ENCODE measurements at regions not wholly inside any gene's neighbourhood (a gene's known extent, or its start where the extent isn't known, plus 50 kb on each side); places are given as distances from the start of the nearest gene placed in this dataset.
A peak's percentile ranks its signal among the peaks of the same experiment; 100 is the strongest.

DNA sequence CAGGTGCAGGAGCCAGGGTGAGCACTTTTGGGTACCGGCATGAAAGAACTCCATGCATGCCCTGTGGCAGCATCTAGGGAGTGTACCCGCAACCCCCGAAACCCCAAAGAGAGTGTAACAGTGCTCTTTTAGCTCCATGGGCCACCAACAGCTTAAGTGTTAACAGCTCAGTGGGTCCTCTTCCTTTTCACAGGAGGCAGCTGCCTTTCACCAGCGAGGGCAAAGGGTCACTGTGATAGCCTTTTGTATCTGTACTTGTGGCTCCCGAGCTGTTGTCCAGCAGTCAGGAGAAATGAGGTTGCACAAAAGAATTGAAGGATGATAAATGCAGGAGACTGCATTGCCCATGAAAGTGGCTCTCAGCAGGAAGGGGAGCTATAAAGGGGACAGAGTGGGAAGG lies 1166.3 kb upstream of the ACVR2A start:
- DNase-seq (ENCODE audit: low read depth): no peak
- H3K4me3 ChIP-seq (ENCODE audit: low read depth, low read length): no peak overlapping the region

DNA sequence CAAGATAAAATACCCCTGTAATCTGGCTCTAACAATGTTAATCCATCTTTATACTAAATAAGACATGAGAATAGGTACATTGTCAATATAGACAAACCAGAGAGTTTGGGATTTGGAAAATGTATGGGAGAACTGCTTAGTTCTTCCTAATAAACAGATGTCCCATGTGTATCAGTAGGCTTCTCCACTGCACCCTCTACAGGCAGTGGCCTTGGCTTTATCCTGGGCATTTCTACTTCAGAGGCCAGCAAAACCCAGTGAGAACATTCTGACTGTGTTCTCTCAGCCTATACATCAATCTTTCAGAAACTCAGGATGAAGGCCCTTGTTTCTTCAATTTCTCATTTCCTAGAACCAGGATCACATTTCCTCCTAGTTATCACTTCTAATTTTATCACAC lies 1167.5 kb upstream of the ACVR2A start:
- DNase-seq (ENCODE audit: low read depth): no peak
- H3K4me3 ChIP-seq (ENCODE audit: low read depth, low read length): no peak overlapping the region

DNA sequence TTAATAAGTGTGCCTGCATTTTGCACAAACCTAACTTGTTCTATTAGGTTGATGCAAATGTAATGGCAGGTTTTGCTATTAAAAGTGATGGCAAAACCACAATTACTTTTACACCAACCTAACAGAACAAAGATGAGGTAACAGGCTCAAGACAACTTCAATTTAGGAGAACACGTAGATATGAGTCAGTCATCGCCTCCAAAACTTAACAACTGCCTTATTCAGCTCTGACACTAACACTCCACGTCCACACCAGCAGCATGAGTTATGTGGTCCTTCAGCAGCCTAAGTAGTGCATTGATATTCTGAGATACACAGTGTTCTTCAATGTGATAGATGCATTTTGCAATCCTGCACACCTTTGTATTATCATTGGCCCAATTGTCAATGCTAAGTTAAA lies 1175.1 kb upstream of the ACVR2A start:
- H3K4me3 ChIP-seq (ENCODE audit: low read depth, low read length): no peak overlapping the region
- DNase-seq (ENCODE audit: low read depth): no peak

DNA sequence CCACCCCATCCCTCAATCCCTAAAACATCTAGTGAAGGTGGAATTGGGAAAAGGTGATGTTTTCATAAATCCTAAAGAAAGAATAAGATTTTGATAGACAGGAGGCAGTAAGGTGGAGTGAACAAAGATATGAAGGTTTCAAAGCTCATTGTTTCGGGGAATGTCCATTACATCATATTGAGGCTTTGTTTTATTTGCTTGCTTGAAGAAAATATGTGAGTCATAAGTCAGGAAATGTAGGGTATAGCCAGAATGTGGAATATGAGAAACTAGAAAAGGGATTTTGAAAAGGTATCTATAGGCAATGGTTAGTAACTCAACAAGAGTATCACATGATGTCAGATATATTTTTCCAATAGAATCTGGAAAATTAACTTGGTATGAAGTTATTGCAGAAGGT lies 1178.5 kb upstream of the ACVR2A start:
- DNase-seq (ENCODE audit: low read depth): peak; percentile 6
- H3K4me3 ChIP-seq (ENCODE audit: low read depth, low read length): no peak overlapping the region

DNA sequence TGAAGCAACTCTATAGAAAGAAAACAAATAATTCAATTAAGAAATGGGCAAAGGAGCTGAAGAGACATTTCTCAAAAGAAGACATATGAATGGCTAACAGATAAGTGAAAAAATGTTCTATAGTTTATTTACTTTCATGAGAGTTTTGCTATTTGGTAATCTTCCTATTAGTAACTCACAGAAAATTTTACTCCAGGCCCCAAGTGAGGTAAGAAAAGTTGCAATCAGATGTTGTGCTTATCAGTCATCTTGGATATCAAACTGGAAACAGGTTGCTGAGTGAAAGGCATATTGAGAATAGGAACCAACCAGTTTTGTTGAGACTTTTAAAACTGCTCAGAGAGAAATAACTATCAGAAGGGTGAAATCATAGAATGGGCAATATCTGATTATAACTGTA lies 1179.0 kb upstream of the ACVR2A start:
- H3K4me3 ChIP-seq (ENCODE audit: low read depth, low read length): no peak overlapping the region
- no peak for DNase-seq (ENCODE audit: low read depth)

DNA sequence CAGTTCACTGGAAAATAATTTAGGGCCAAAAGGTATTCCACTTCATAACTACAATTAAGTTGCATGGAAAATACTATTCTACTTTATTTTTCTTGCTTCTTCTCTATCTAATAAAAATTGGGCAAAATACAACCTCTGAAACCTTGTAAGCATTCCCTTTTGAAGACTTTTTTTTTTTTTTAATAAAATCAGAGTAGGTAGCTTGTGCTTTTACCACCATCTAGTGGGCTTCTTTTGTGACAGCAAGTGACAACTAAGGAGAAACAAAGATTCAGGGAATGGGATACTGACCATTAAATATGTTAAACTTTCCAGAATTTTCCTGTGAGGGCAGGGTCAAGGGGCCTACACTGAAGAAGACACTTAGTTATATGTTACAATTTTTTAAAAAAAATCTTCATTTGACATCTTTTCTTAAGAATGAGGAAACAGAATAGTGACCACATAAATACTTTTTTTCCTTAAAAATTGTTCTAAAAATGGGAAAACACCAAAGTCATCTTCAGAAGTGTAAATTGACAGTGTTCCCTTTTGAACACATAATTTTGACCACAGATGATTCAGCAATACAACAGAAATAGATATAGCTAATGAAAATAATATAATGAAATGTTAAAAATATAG lies 1183.2 kb upstream of the ACVR2A start:
- H3K4me3 ChIP-seq (ENCODE audit: low read depth, low read length): no peak overlapping the region
- DNase-seq (ENCODE audit: low read depth): peak; percentile 16

DNA sequence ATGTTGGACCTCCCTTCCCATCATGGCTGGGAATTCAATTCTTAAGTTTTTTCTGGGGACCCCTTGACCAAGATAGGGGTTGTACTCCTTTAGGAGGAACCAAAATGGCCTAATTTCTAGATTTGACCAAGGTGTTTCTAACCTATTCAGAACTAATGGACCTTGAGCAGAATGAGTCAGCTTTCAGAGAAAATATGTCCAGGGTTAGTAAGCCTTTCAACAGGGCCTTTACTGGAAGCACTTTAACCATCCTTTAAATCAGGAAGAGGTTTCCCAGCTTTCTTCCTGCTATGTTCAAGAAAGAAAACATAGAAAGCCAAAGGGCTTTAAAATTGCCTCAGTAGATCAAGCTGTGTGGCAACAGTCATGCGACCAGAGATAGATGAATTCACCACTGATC lies 1184.9 kb upstream of the ACVR2A start:
- H3K4me3 ChIP-seq (ENCODE audit: low read depth, low read length): no peak overlapping the region
- peak; percentile 9 for DNase-seq (ENCODE audit: low read depth)

DNA sequence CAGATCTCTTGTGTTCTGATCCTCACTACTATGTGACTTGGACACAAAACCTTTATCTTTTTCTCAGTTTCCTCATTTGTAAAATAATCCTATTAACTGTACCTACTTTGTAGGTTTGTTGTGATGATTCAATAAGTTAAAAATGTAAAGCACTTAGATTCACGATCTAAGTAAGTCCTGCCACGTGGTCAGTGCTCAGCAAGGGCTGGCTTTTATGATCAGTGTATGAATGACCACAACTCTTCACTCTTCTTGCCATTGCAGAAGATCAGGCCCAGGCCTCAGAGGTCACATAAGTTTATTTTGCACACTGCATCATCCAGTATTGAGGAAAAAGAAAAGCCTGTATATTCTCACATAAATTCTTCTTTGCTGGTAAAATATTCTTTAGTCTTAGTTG lies 1192.5 kb upstream of the ACVR2A start:
- no peak for DNase-seq (ENCODE audit: low read depth)
- no peak overlapping the region for H3K4me3 ChIP-seq (ENCODE audit: low read depth, low read length)

DNA sequence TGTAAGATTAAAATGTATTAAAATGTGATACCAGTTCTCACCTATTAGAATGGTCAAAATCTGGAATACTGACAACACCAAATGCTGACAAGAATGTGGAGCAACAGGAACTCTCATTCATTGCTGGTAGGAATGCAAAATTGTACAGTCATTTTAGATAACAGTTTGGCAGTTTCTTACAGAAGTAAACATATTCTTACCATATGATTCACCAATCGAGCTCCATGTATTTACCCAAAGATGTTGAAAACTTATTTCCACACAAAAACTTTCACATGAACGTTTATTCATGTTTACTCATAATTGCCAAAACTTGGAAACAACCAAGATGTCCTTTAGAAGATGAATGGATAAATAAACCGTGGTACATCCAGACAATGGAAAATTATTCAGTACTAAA lies 1193.5 kb upstream of the ACVR2A start:
- DNase-seq (ENCODE audit: low read depth): no peak
- no peak overlapping the region for H3K4me3 ChIP-seq (ENCODE audit: low read depth, low read length)

DNA sequence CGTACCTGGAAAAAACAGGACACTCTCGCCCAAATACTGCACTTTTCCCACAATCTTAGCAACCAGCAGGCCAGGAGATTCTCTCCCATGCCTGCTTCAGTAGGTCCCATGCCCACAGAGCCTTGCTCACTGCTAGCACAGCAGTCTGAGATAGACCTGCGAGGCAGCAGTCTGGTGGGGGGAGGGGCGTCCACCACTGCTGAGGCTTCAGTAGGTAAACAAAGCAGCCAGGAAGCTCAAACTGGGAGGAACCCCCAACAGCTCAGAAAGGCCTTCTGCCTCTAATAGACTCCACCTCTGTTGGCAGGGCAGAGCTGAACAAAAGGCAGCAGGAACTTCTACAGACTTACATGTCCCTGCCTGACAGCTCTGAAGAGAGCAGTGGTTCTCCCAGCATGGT lies 1202.8 kb upstream of the ACVR2A start:
- H3K4me3 ChIP-seq (ENCODE audit: low read depth, low read length): no peak overlapping the region
- no peak for DNase-seq (ENCODE audit: low read depth)

DNA sequence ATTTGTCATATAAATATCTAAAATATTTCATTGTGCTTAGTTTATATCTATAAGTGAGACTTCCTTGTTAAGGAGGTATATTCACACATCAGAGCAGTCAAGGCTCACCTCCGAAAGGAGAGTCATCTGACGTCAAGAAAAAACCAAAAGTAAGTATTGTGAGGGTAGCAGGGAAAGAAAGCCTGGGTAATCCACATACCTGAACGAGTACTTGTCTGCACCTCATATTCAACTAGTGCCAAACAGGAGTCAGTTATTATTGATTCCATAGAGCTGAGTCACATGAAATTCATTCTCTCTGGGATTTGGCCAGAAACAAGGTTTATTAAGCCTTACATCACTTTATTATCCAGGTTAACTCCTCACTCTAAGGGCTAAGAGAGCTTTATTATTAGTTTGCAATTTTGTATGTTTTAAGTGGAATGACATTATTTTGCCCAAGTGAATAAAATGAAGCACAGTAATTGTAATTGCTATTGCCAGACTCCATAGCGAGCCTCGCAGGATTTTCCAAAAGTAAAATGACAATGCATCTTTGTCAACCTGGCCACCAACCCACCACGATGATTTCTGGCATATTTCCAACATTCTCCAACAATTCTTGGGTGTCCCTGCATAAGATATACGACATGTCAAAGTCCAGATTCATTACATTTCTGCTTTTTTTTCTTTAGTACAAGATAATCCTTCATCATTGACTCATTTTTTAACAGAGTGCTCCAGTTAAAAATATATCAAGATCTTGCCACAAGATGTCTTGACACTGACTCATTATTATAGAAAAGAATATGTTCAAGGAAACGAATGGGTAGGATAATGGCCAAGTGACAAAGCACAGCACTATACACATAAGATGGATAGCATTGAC lies 1210.4 kb upstream of the ACVR2A start:
- DNase-seq (ENCODE audit: low read depth): peak; percentile 45
- H3K4me3 ChIP-seq (ENCODE audit: low read depth, low read length): no peak overlapping the region

DNA sequence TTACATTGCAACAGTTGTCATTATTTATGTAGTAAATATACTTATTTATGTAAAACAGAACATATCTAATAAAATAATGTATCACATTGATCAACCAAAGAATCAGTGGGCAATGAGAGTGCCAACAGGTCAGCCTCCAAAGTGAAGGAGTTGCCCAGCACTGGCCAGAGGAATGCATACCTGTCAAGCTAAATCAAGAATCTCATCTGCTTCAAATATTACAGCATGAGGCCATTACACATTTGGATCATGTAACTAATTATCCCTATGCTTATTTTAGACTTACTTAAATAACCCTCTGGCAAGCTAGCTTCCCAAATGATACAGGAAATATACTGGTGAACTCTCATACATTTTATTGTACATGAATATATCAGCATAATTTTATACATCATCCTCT lies 1211.7 kb upstream of the ACVR2A start:
- DNase-seq (ENCODE audit: low read depth): no peak
- H3K4me3 ChIP-seq (ENCODE audit: low read depth, low read length): no peak overlapping the region

DNA sequence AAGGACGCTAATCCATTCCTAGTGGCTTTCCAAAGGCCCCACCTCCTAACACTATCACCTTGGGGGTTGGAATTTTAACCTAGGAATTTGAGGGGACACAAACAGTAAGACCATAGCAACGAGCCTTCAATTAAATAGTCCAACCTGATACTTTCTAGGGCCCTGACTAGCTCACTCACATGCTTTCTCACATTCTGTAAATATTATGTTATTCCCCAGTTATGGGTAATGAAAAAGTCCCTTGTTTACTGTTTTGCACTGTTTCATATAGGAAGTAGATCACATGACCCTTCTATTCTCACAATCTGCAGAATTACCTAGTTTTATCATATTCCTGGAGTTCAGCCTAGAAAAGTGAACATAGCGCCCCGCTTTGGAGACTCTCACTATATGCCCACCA lies 1212.1 kb upstream of the ACVR2A start:
- H3K4me3 ChIP-seq (ENCODE audit: low read depth, low read length): no peak overlapping the region
- no peak for DNase-seq (ENCODE audit: low read depth)

DNA sequence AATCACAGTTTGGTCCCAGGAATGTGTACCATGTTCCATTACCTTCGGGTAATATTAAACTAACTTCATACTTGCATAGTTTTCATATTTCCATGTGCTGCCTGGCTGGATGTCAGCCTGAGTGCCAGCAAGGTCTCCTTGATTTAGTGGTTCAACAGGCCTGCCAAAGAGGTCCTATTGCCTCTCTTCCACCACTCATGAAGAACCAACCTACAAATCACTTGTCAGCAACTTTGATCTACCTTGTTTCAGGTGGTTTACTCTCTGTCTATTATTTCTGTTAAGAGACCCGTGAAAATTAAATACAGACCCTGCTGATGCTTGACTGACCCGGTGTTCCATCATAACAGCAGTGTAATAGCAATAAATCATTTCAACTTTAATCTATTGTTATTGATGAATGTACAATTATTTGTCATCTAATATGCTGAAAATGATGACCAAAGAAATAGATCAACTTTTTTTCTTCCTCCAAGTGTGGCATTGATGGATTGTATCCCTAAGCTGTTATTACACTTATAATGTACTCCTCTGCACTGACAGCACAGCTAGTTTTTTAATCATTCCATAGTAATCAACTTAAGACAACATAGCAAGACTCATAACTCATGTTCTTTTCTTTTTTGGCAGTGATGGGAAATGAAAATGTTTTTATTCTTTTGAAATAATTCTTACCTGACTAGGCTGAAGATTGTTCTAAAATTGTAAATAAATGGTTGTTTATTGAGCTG lies 1220.2 kb upstream of the ACVR2A start:
- no peak overlapping the region for H3K4me3 ChIP-seq (ENCODE audit: low read depth, low read length)
- DNase-seq (ENCODE audit: low read depth): no peak

DNA sequence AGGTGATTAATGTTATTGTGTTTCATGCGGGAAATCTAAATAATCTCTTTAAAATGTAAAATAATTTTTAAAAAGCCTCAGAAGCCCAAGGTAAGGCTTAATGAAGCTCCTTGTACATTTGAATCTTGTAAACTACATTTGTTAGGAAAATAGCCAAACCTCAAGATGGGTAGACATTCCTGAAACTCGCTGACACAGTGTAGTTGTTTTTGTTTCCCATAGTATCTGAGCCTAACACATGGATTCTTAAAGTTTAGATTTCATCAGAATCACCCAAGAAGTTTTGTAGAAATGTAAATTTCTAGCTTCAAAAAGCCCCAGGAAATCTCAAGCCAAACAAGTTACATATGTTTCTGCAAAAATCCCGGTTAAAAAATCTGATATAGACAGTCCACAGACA lies 1221.1 kb upstream of the ACVR2A start:
- H3K4me3 ChIP-seq (ENCODE audit: low read depth, low read length): no peak overlapping the region
- peak; percentile 45 for DNase-seq (ENCODE audit: low read depth)

DNA sequence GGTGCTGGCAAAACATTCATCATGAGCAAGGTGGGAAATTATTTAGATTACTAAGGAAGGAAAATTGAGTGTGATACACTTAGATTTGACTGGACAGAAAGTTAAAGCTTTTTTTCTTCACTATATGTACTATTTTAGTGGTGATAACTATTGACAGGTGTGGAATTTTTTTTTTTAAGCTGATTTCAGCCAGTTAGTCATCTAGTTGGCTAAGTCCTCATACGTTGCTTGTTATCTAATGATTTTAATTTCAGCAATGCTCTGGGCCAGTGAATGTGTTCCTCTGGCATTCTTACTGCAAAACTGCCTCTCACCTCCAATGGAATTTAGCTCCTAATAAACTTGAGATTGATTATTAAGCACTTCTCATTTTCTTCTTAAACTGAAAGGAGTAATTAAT lies 1223.2 kb upstream of the ACVR2A start:
- no peak for DNase-seq (ENCODE audit: low read depth)

DNA sequence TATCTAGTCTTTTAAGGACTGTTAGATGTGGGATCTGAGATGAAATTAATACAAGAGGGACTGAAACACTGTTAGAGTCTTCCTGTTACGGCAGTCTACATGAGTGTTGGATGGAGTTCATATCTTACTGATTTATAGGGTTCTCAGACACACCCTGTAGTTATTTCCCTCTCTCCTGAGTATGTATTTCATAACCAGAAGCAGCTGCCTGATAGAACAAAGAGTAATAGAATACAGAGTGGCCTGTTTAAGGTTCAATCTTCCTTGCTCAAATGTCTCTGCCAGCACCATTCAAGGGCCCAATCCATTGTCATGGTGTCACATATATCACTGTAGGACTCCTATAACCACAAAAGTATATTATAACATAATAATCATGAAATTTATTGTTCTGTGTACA lies 1229.1 kb upstream of the ACVR2A start:
- DNase-seq (ENCODE audit: low read depth): no peak
- H3K4me3 ChIP-seq (ENCODE audit: low read depth, low read length): no peak overlapping the region

More for the DNA sequence above, 1223.2 kb upstream of the ACVR2A start:
- no peak overlapping the region for H3K4me3 ChIP-seq (ENCODE audit: low read depth, low read length)

DNA sequence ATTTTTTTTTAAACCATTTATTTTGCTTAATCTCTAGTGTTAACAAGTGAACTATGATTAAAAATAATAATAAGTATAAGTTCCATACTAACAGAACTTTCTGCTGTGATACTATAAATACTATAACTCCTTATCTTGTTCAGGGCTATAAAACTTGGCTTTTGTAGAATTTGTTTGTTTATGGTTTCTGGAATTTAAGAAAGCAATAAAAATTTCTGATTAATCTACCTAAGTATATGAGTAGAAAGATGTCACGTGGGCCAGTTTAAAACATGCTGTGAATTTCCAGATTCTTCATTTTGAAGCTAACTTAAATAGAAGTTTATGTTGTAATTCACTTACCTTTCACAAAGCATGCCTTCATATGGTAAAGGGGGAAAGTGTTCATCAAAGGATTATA lies 1236.3 kb upstream of the ACVR2A start:
- H3K4me3 ChIP-seq (ENCODE audit: low read depth, low read length): no peak overlapping the region
- no peak for DNase-seq (ENCODE audit: low read depth)

DNA sequence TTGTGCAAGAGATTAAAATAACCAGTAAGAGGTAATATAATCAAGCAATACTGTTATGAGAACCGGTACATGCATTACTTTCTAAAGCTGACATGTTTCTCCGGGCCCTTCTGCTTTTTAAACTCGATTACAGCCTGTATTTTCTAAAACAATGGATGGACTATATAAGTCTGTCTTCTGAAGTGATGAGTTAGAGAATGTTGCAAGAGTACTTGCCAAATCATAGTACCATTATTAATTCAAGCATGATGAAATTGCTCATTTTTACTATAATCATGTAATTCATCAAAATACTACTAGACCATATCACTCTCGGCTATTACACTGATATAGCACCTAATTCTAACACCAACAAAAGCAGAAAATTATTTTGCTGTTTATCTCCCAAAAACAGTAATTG lies 1240.3 kb upstream of the ACVR2A start:
- DNase-seq (ENCODE audit: low read depth): no peak

DNA sequence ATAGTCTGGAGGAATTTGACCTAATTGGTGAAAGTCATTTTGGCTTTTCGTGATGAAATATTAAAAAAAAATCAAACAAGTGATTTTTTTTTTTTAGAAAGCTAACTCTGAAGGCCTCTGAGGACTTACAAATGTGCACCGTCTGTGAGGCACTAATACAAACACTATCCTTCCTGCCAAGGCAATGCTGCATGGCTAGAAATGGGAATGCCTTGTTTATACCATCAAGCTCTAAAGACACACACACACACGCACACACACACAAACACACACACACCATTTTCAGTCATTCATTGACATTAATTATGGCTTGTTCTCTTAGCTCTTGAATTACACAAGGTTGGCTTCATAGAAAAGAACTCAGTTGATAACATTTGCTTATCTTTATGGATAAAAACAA lies 1242.0 kb upstream of the ACVR2A start:
- no peak for DNase-seq (ENCODE audit: low read depth)
- H3K4me3 ChIP-seq (ENCODE audit: low read depth, low read length): no peak overlapping the region

More for the DNA sequence above, 1240.3 kb upstream of the ACVR2A start:
- no peak overlapping the region for H3K4me3 ChIP-seq (ENCODE audit: low read depth, low read length)

DNA sequence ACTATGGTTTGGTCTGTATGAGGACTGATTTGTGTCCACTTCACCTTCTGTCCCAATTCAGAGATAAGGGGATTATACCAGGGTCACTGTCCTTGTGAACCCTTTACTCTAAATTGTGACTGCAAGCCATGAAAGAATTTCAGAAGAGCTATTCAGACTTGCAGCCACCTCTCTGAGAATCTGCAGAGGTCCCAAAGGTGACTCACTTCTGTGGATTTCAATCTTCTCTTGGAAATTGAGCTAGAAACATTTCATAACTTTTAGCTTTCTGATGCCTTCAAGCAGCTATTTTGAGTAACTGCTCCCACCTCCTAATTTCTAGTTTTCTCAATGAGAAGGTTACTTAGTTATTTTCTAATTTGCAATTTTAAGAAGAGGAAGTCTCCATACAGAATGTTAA lies 1242.4 kb upstream of the ACVR2A start:
- DNase-seq (ENCODE audit: low read depth): no peak
- no peak overlapping the region for H3K4me3 ChIP-seq (ENCODE audit: low read depth, low read length)

Data from skeletal muscle cell (primary cell).